Mesothelial cell of epicardium (in vitro differentiated cells): ENCODE measurements at regions not wholly inside any gene's neighbourhood (a gene's known extent, or its start where the extent isn't known, plus 50 kb on each side); places are given as distances from the start of the nearest gene placed in this dataset.

ENCODE experiments used
- DNase-seq, 2 experiments: peaks; one replicate each; pipeline ENCODE4 v3.0.0; 2021; ENCODE audit warnings: low spot score in 2 of 2; ENCODE audit not compliant: unreplicated experiment in 2 of 2
- H3K27ac Mint-ChIP-seq: 2 replicates; pipeline ENCODE4 v1.8.0; 2021; ENCODE audit warnings: mixed read lengths
- H3K27me3 Mint-ChIP-seq: 2 replicates; pipeline ENCODE4 v1.8.0; 2021; ENCODE audit warnings: low read depth, mixed read lengths
- H3K36me3 Mint-ChIP-seq: 2 replicates; pipeline ENCODE4 v1.8.0; 2021; ENCODE audit warnings: mixed read lengths
- H3K4me1 Mint-ChIP-seq: 2 replicates; pipeline ENCODE4 v1.8.0; 2021; ENCODE audit warnings: mixed read lengths
- H3K4me3 Mint-ChIP-seq: 2 replicates; pipeline ENCODE4 v1.8.0; 2021; ENCODE audit warnings: mild to moderate bottlenecking, moderate library complexity, mixed read lengths
- H3K9me3 Mint-ChIP-seq: 2 replicates; pipeline ENCODE4 v1.8.0; 2021; ENCODE audit warnings: mixed read lengths
- TF ChIP-seq, protein P1 (sequence below): fragments of 200-600 bp; sonication (generic); IDR thresholded peaks from one replicate; pipeline ENCODE4 v1.5.0; 2021; ENCODE audit warnings: antibody characterized with exemption; ENCODE audit not compliant: unreplicated experiment

DNA sequence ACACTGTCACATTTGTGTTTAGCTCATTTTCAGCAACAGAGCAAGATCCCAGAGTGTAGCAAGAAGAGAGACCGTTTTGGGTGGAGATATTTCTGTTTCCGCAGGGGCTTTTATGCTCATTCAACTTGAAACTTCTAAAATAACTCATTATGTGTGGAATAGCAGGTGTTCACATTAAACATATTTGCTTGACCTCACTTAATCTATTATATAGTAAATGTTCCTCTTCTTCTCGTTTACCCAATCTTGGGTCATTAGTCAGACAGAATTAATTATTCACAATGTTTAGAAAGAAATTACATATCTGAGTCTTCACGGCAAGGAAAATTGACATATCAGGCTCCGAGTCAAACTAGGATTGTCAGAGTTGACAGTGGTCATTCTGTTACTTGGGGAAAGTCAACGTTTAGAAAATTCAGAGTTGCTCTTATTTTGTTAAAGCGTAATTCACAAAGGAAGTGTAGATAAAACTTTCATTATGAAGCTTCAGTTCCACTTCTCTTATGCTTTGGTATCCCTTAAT lies 222.9 kb downstream of the TPRG1 start:
- Mint-ChIP-seq H3K36me3 (peaks cover 2% of the 10 kb centered on the region), H3K4me1 (peaks cover 24% of the 10 kb centered on the region), H3K4me3 (no peak overlapping the region), H3K27me3 (no peaks in the 10 kb centered on the region), H3K27ac (no peak overlapping the region), H3K9me3 (peaks cover 8% of the 10 kb centered on the region)
- no peak for DNase-seq
- TF ChIP-seq, protein P1, sequence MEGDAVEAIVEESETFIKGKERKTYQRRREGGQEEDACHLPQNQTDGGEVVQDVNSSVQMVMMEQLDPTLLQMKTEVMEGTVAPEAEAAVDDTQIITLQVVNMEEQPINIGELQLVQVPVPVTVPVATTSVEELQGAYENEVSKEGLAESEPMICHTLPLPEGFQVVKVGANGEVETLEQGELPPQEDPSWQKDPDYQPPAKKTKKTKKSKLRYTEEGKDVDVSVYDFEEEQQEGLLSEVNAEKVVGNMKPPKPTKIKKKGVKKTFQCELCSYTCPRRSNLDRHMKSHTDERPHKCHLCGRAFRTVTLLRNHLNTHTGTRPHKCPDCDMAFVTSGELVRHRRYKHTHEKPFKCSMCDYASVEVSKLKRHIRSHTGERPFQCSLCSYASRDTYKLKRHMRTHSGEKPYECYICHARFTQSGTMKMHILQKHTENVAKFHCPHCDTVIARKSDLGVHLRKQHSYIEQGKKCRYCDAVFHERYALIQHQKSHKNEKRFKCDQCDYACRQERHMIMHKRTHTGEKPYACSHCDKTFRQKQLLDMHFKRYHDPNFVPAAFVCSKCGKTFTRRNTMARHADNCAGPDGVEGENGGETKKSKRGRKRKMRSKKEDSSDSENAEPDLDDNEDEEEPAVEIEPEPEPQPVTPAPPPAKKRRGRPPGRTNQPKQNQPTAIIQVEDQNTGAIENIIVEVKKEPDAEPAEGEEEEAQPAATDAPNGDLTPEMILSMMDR: no peak

- H3K9me3 Mint-ChIP-seq: peaks cover 8% of the 10 kb centered on the region
- no peak overlapping the region for H3K27ac Mint-ChIP-seq
- TF ChIP-seq, protein P1: no peak
- H3K4me1 Mint-ChIP-seq: peaks cover 33% of the 10 kb centered on the region
- H3K36me3 Mint-ChIP-seq: peaks cover 2% of the 10 kb centered on the region
- H3K4me3 Mint-ChIP-seq: no peak overlapping the region
- no peak for DNase-seq
- no peaks in the 10 kb centered on the region for H3K27me3 Mint-ChIP-seq
These were observed 224.1 kb downstream of the TPRG1 start for GRCh38 chr3:189395825-189396224.

DNA sequence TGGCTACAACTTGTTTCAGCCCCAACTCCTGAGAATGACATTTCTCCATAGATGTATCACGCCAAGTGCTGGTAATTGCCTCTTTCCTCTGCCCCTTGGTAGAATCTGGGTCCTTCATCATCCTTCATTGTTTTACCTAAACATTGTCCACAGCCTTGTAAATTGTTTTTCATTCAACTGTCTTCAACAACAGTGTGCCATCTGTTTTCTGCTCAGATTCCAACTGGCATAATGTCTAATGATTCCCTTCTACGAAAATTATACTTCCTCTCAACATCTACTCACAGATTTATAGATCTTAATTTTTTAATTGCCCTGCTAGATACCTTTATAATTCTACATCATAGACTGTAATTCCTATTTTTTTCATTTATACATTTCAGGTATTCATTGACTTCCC lies 226.9 kb downstream of the TPRG1 start:
- H3K4me1 Mint-ChIP-seq: peaks cover 30% of the 10 kb centered on the region
- TF ChIP-seq, protein P1: no peak
- H3K36me3 Mint-ChIP-seq: peaks cover 2% of the 10 kb centered on the region
- H3K9me3 Mint-ChIP-seq: peaks cover 12% of the 10 kb centered on the region
- peak overlapping the region; percentile 78 for H3K27ac Mint-ChIP-seq
- no peak for DNase-seq
- no peak overlapping the region for H3K4me3 Mint-ChIP-seq
- H3K27me3 Mint-ChIP-seq: no peaks in the 10 kb centered on the region

DNA sequence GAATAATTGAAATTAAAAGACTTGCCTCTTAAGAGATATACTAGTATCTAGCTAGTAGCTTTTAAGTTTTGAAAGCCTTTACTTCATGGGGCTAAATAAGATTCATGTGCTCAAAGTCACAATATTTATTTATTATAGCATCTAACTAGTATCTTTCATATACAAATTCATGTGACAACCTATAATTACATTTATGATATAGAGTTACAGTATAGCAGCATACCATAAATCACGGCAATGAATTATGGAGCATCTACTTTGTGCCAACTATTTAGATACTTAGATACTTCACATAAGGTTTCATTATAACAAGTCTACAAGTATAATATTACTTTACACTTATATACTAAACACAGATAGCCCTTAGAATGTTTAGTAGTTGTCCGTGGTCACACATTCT lies 229.4 kb downstream of the TPRG1 start:
- Mint-ChIP-seq H3K4me3 (no peak overlapping the region), H3K27ac (no peak overlapping the region), H3K27me3 (no peaks in the 10 kb centered on the region), H3K4me1 (peaks cover 24% of the 10 kb centered on the region), H3K36me3 (peaks cover 2% of the 10 kb centered on the region), H3K9me3 (peaks cover 12% of the 10 kb centered on the region)
- no peak for DNase-seq
- TF ChIP-seq, protein P1: no peak

- H3K4me3 Mint-ChIP-seq: no peak overlapping the region
These were observed 228.0 kb upstream of the TP63 start for GRCh38 chr3:189403194-189403593.

More at GRCh38 chr3:189403194-189403593, 228.0 kb upstream of the TP63 start:
- TF ChIP-seq, protein P1: no peak
- Mint-ChIP-seq H3K27me3 (no peaks in the 10 kb centered on the region), H3K9me3 (peaks cover 8% of the 10 kb centered on the region), H3K36me3 (no peaks in the 10 kb centered on the region), H3K4me1 (peaks cover 22% of the 10 kb centered on the region), H3K27ac (no peak overlapping the region)
- no peak for DNase-seq
